ENCODE measurements at regions not wholly inside any gene's neighbourhood (a gene's known extent, or its start where the extent isn't known, plus 50 kb on each side); places are given as distances from the start of the nearest gene placed in this dataset.

DNA sequence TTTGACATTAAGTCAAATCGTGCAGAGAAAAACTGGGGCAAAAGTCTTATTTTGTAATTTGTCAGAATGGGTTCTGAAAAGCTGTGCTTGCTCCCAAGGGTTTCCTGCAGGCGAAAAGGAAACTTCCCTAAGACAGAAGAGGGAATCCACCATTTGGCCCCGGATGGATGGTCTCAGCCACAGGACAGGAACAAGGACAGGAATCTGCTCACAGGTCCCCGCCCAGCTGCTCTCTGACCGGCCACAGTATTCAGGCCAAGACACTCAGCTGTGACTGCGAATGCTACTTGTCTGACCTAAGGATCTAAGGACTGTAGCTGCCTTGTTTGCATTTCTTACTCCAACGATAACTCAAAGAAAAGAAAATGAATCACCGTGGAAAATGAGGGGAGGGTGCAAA lies 197.0 kb downstream of the BMP7 start:
- Histone ChIP-seq H3K27ac (ENCODE audit: insufficient read length, low read depth, low read length) (no peak overlapping the region), H3K4ac (ENCODE audit: low read depth, low read length) (no peak overlapping the region), H3K18ac (ENCODE audit: insufficient read length, low read depth, low read length) (no peak overlapping the region), H2BK120ac (ENCODE audit: low read depth, low read length, poor library complexity, severe bottlenecking) (no peak overlapping the region), H3K14ac (ENCODE audit: insufficient read depth, low read length) (no peak overlapping the region), H2BK15ac (ENCODE audit: low read depth, low read length) (no peak overlapping the region), H4K8ac (replicated peaks; ENCODE audit: insufficient read length, low read depth, low read length) (no peak overlapping the region), H2BK12ac (ENCODE audit: insufficient read length, low read depth, low read length) (no peak overlapping the region), H3T11ph (ENCODE audit: low read length) (no peak overlapping the region), H3K4me2 (ENCODE audit: insufficient read depth, insufficient read length, low read length) (no peak overlapping the region), H4K91ac (ENCODE audit: insufficient read length, low read depth, low read length) (no peak overlapping the region), H2AK5ac (ENCODE audit: insufficient read length, low read length) (no peak overlapping the region), H3K4me1 (ENCODE audit: insufficient read depth, low read length) (peaks cover 6% of the 10 kb centered on the region; the same call in 1 of the 2 replicates), H3K27me3 (ENCODE audit: insufficient read depth, low read length) (no peaks in the 10 kb centered on the region; the same call in 1 of the 2 replicates), H3K56ac (ENCODE audit: insufficient read length, low read depth, low read length) (no peak overlapping the region), H3K79me2 (ENCODE audit: insufficient read depth, low read length) (no peaks in the 10 kb centered on the region), H2BK5ac (ENCODE audit: insufficient read length, low read length) (no peak overlapping the region), H3K23me2 (ENCODE audit: insufficient read length, low read depth, low read length, poor library complexity, severe bottlenecking) (no peaks in the 10 kb centered on the region), H3K9ac (ENCODE audit: extremely low read depth, insufficient read length, low read length) (no peak overlapping the region), H2AFZ (ENCODE audit: low read length) (no peak overlapping the region), H3K79me1 (ENCODE audit: insufficient read depth, low read depth, low read length, poor library complexity, severe bottlenecking) (no peaks in the 10 kb centered on the region), H4K5ac (ENCODE audit: insufficient read length, low read depth, low read length) (no peak overlapping the region), H3K23ac (ENCODE audit: insufficient read length, low read depth, low read length) (no peak overlapping the region), H2BK20ac (ENCODE audit: low read depth, low read length, poor library complexity, severe bottlenecking) (no peak overlapping the region), H4K20me1 (ENCODE audit: control insufficient read depth, insufficient read depth, insufficient read length) (no peaks in the 10 kb centered on the region), H3K9me3 (ENCODE audit: control insufficient read depth, low read depth, low read length) (no peaks in the 10 kb centered on the region)
- Mint-ChIP-seq H3K27ac (no peak overlapping the region), H3K9me3 (no peaks in the 10 kb centered on the region), H3K36me3 (ENCODE audit: insufficient read depth in 1 of 3, low read depth in 3 of 3) (no peaks in the 10 kb centered on the region), H3K4me3 (no peak overlapping the region), H3K4me1 (peaks cover 46 to 56% of the 10 kb centered on the region in 2 experiments), H3K27me3 (ENCODE audit: low read depth) (peaks cover 84% of the 10 kb centered on the region)
- WGBS (ENCODE audit: extremely low coverage, insufficient read length, low lambda C conversion rate): no CpG with 5 or more reads among the region's 8 CpGs
- TF ChIP-seq, protein P1, sequence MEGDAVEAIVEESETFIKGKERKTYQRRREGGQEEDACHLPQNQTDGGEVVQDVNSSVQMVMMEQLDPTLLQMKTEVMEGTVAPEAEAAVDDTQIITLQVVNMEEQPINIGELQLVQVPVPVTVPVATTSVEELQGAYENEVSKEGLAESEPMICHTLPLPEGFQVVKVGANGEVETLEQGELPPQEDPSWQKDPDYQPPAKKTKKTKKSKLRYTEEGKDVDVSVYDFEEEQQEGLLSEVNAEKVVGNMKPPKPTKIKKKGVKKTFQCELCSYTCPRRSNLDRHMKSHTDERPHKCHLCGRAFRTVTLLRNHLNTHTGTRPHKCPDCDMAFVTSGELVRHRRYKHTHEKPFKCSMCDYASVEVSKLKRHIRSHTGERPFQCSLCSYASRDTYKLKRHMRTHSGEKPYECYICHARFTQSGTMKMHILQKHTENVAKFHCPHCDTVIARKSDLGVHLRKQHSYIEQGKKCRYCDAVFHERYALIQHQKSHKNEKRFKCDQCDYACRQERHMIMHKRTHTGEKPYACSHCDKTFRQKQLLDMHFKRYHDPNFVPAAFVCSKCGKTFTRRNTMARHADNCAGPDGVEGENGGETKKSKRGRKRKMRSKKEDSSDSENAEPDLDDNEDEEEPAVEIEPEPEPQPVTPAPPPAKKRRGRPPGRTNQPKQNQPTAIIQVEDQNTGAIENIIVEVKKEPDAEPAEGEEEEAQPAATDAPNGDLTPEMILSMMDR (conservative IDR thresholded peaks at IDR 0.05): no peak
- no peak for DNase-seq
